ENCODE measurements at regions not wholly inside any gene's neighbourhood (a gene's known extent, or its start where the extent isn't known, plus 50 kb on each side); places are given as distances from the start of the nearest gene placed in this dataset.

DNA sequence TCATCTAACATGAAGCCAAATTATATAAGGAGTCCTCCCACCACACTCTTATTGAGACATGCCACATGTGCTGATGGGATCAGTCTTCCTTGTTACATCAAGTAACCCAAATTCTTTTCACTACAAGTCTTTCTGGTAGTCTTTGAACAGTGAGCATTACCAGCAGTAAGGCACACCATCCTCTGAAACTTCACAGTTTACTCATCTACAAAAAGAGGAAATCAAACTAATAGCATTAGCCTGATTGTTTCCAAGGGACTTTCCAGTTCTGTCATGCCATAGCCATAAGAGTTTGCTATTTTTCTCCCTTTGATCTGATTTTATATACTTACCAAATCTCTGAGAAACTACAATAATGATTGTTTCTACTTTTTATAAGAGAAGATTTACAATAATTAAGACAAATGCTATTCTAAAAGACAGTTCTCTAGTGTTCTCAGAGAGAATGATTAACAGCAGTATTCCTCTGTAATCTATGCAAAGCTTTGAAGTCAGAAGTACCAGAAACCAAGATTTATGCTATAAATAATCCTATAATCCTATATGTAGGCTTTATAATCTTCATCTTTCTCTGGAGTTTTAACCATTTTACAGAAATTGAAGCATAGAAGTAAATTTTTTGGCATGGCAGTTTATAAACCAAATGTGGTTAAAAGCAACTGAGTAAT is 166.2 kb upstream of the ACO1 start:
- TF ChIP-seq, protein P1, sequence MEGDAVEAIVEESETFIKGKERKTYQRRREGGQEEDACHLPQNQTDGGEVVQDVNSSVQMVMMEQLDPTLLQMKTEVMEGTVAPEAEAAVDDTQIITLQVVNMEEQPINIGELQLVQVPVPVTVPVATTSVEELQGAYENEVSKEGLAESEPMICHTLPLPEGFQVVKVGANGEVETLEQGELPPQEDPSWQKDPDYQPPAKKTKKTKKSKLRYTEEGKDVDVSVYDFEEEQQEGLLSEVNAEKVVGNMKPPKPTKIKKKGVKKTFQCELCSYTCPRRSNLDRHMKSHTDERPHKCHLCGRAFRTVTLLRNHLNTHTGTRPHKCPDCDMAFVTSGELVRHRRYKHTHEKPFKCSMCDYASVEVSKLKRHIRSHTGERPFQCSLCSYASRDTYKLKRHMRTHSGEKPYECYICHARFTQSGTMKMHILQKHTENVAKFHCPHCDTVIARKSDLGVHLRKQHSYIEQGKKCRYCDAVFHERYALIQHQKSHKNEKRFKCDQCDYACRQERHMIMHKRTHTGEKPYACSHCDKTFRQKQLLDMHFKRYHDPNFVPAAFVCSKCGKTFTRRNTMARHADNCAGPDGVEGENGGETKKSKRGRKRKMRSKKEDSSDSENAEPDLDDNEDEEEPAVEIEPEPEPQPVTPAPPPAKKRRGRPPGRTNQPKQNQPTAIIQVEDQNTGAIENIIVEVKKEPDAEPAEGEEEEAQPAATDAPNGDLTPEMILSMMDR (IDR thresholded peaks at IDR 0.05) = no peak
- no peak for TF ChIP-seq POLR2A (IDR thresholded peaks at IDR 0.05)

All from right lobe of liver (tissue), 4 donors.